NCI-H1694 treated with DMSO at 0.1 percent for 48 hours (cell line): ENCODE measurements at regions not wholly inside any gene's neighbourhood (a gene's known extent, or its start where the extent isn't known, plus 50 kb on each side); places are given as distances from the start of the nearest gene placed in this dataset.
"Not testable (repeated sequence)": the region's sequence is repeated elsewhere in the genome, so short reads cannot be mapped to it uniquely, and the experiment has no call there.

Experiments used
- DNase-seq: peaks from one replicate; lab custom pipeline; 2025; lab: John Stamatoyannopoulos, UW

- DNase-seq, result no peak
These were observed 101.9 kb downstream of the RGS21 start for GRCh38 chr1:192418552-192419285.

- DNase-seq, result no peak
These were observed 113.9 kb downstream of the RGS21 start for GRCh38 chr1:192430644-192431043.

- no peak for DNase-seq
These were observed 118.9 kb downstream of the RGS21 start for GRCh38 chr1:192435704-192436103.

GRCh38 chr1:192436441-192437078 lies 119.8 kb downstream of the RGS21 start:
- DNase-seq, result no peak

- DNase-seq, result no peak
These were observed 121.9 kb downstream of the RGS21 start for GRCh38 chr1:192438737-192439136.

GRCh38 chr1:192439373-192440025 lies 122.7 kb downstream of the RGS21 start:
- DNase-seq, result no peak

- no peak for DNase-seq
These were observed 124.7 kb downstream of the RGS21 start for GRCh38 chr1:192441492-192441891.

GRCh38 chr1:192442736-192443135 lies 125.9 kb downstream of the RGS21 start:
- DNase-seq, result no peak

GRCh38 chr1:192443616-192444015 lies 126.8 kb downstream of the RGS21 start:
- DNase-seq, result no peak

GRCh38 chr1:192445241-192445640 lies 128.4 kb downstream of the RGS21 start:
- DNase-seq, result no peak

GRCh38 chr1:192445839-192446489 lies 129.2 kb downstream of the RGS21 start:
- DNase-seq, result peak; percentile 43

- no peak for DNase-seq
These were observed 127.5 kb upstream of the RGS1 start for GRCh38 chr1:192448026-192448578.

GRCh38 chr1:192453360-192453992 lies 122.1 kb upstream of the RGS1 start:
- no peak for DNase-seq

GRCh38 chr1:192459467-192459866 lies 116.1 kb upstream of the RGS1 start:
- DNase-seq, result no peak

GRCh38 chr1:192461684-192462083 lies 113.9 kb upstream of the RGS1 start:
- no peak for DNase-seq

- DNase-seq, result no peak
These were observed 113.0 kb upstream of the RGS1 start for GRCh38 chr1:192462616-192463015.

GRCh38 chr1:192463661-192464060 lies 111.9 kb upstream of the RGS1 start:
- DNase-seq, result no peak

GRCh38 chr1:192465221-192465620 lies 110.4 kb upstream of the RGS1 start:
- DNase-seq, result not testable (repeated sequence)

GRCh38 chr1:192474080-192474683 lies 101.4 kb upstream of the RGS1 start:
- peak; percentile 30 for DNase-seq

GRCh38 chr1:192475329-192475728 lies 100.2 kb upstream of the RGS1 start:
- no peak for DNase-seq

- no peak for DNase-seq
These were observed 99.6 kb upstream of the RGS1 start for GRCh38 chr1:192475970-192476369.
